H1 (cell line): ENCODE measurements at regions not wholly inside any gene's neighbourhood (a gene's known extent, or its start where the extent isn't known, plus 50 kb on each side); places are given as distances from the start of the nearest gene placed in this dataset.
"Not testable (repeated sequence)": the region's sequence is repeated elsewhere in the genome, so short reads cannot be mapped to it uniquely, and the experiment has no call there.

ENCODE experiments used
- ASH2L ChIP-seq: fragments of 200-600, 300-600 bp; sonication (generic); IDR thresholded peaks from one replicate; pipeline ENCODE4 v1.7.1; 2017; ENCODE audit warnings: low read length
- CEBPB ChIP-seq: IDR thresholded peaks from 2 replicates; pipeline ENCODE4 v1.6.1; 2012; ENCODE audit warnings: low read depth, low read length
- CHD2 ChIP-seq: IDR thresholded peaks from 2 replicates; pipeline ENCODE4 v1.6.1; 2012; ENCODE audit warnings: low read length, improper control_type of control experiment
- CTCF ChIP-seq, 3 experiments: IDR thresholded peaks; 1 replicate in 2 of 3; 2 replicates in 1 of 3; pipeline versions ENCODE4 v1.5.1 to v1.6.1; 2011; ENCODE audit warnings: low read length in 3 of 3, mild to moderate bottlenecking in 3 of 3, inconsistent platforms in 2 of 3, low read depth in 1 of 3, moderate library complexity in 1 of 3; ENCODE audit not compliant: insufficient read depth in 1 of 3; ENCODE audit errors: control extremely low read depth in 1 of 3
- EP300 ChIP-seq, 2 experiments: IDR thresholded peaks; 1 replicate in 1 of 2; 2 replicates in 1 of 2; pipeline ENCODE4 v1.6.1; 2011 to 2012; ENCODE audit warnings: low read depth in 2 of 2, low read length in 2 of 2, mild to moderate bottlenecking in 2 of 2, borderline replicate concordance in 1 of 2, inconsistent platforms in 1 of 2, moderate library complexity in 1 of 2
- GTF2F1 ChIP-seq: IDR thresholded peaks from 2 replicates; pipeline ENCODE4 v1.6.1; 2012; ENCODE audit warnings: low read depth, low read length, improper control_type of control experiment, borderline replicate concordance
- RFX5 ChIP-seq: IDR thresholded peaks from 2 replicates; pipeline ENCODE4 v1.6.1; 2011; ENCODE audit warnings: low read depth, low read length, improper control_type of control experiment, borderline replicate concordance

- not testable (repeated sequence) for TF ChIP-seq CEBPB; ASH2L; RFX5; CTCF (IDR thresholded peaks at IDR 0.05; ENCODE audit: control extremely low read depth in 1 of 3, insufficient read depth in 1 of 3, low read depth in 1 of 3, low read length in 3 of 3); EP300 (IDR thresholded peaks at IDR 0.05; ENCODE audit: borderline replicate concordance in 1 of 2, low read depth in 2 of 2, low read length in 2 of 2); CHD2; GTF2F1
Measured at GRCh38 chr20:29311046-29311445, 1946.4 kb upstream of the DEFB115 start.
